DND-41 (cell line): ENCODE measurements at regions not wholly inside any gene's neighbourhood (a gene's known extent, or its start where the extent isn't known, plus 50 kb on each side); places are given as distances from the start of the nearest gene placed in this dataset.

Experiments used
- ATAC-seq: fragments of 200-7000 bp; cut with Tn5 transposase; 3 replicates; pipeline ENCODE4 v1.9.1; 2021; ENCODE audit warnings: low read depth; ENCODE audit not compliant: insufficient read depth
- DNase-seq: peaks from one replicate; pipeline ENCODE4 v3.0.0-alpha.2; 2020
- H2AFZ ChIP-seq: 2 replicates; pipeline ENCODE4 v1.6.0; 2012; ENCODE audit warnings: low read depth, low read length
- H3K27ac ChIP-seq: 2 replicates; pipeline ENCODE4 v1.5.1; 2012; ENCODE audit warnings: low read length, inconsistent platforms
- H3K27me3 ChIP-seq: fragments of 200-600 bp; sonication (generic); 2 replicates; pipeline ENCODE4 v1.6.0; 2012; ENCODE audit warnings: low read length, mild to moderate bottlenecking, inconsistent platforms; ENCODE audit not compliant: insufficient read depth, poor library complexity
- H3K36me3 ChIP-seq: 2 replicates; pipeline ENCODE4 v1.5.1; 2012; ENCODE audit warnings: low read length, inconsistent platforms; ENCODE audit not compliant: insufficient read depth
- H3K4me1 ChIP-seq: 2 replicates; pipeline ENCODE4 v1.5.1; 2012; ENCODE audit warnings: mild to moderate bottlenecking, low read length; ENCODE audit not compliant: insufficient read depth
- H3K4me2 ChIP-seq: 2 replicates; pipeline ENCODE4 v1.6.0; 2012; ENCODE audit warnings: mild to moderate bottlenecking, moderate library complexity, low read length, inconsistent platforms; ENCODE audit not compliant: insufficient read depth
- H3K4me3 ChIP-seq, 2 experiments: fragments of 200-600 bp in 1 of 2; shearing (Covaris generic) in 1 of 2; 2 replicates each; pipeline ENCODE4 v1.5.1; 2012 to 2016; ENCODE audit warnings: inconsistent platforms in 2 of 2, low read length in 2 of 2, mild to moderate bottlenecking in 2 of 2, low read depth in 1 of 2, moderate library complexity in 1 of 2
- H3K79me2 ChIP-seq: 2 replicates; pipeline ENCODE4 v1.6.0; 2012; ENCODE audit warnings: low read length, inconsistent platforms; ENCODE audit not compliant: insufficient read depth
- H3K9ac ChIP-seq: 2 replicates; pipeline ENCODE4 v1.6.0; 2012; ENCODE audit warnings: low read depth, mild to moderate bottlenecking, inconsistent platforms, low read length, moderate library complexity
- H3K9me3 ChIP-seq: 2 replicates; pipeline ENCODE4 v1.5.1; 2012; ENCODE audit warnings: low read length, moderate library complexity, mild to moderate bottlenecking, inconsistent platforms; ENCODE audit not compliant: insufficient read depth, severe bottlenecking
- H4K20me1 ChIP-seq: 2 replicates; pipeline ENCODE4 v1.6.0; 2012; ENCODE audit warnings: low read length; ENCODE audit not compliant: insufficient read depth
- EZH2 ChIP-seq: IDR thresholded peaks from 3 replicates; pipeline ENCODE4 v1.6.1; 2012; ENCODE audit warnings: borderline replicate concordance, low read depth, mild to moderate bottlenecking, moderate library complexity, low read length, inconsistent platforms; ENCODE audit not compliant: severe bottlenecking
- TF ChIP-seq, protein P1 (sequence below): IDR thresholded peaks from 2 replicates; pipeline ENCODE4 v1.5.1; 2012; ENCODE audit warnings: borderline replicate concordance, low read length, moderate library complexity, mild to moderate bottlenecking; ENCODE audit not compliant: poor library complexity, severe bottlenecking; ENCODE audit errors: extremely low read depth

DNA sequence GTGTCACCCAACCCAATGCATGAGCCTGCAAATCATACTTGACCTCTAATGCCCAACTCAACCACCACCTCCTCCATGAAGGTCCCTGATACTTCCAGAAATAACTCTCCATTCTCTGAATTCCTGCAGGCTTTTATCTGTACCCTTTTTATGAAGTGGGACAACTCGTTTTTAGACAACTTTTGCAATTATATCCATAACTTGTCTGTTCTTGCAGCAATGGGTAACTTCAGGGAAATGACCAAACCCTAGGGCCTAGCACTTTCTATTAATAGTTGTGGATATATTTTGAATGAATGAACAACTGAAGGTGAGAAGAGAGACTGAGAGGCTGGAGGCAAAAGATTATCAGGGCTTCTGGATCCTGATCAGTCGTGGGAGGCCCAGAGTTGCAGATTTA, 236.6 kb upstream of the MOCS1 start:
- Histone ChIP-seq H3K27ac (no peak overlapping the region), H2AFZ (no peak overlapping the region), H3K9me3 (no peaks in the 10 kb centered on the region), H4K20me1 (no peaks in the 10 kb centered on the region), H3K4me2 (no peak overlapping the region), H3K4me3 (no peak overlapping the region), H3K4me1 (no peaks in the 10 kb centered on the region), H3K9ac (no peak overlapping the region), H3K36me3 (no peaks in the 10 kb centered on the region), H3K27me3 (peaks cover 3% of the 10 kb centered on the region), H3K79me2 (no peaks in the 10 kb centered on the region)
- DNase-seq (no peak), ATAC-seq (no peak)
- TF ChIP-seq EZH2: no peak
- TF ChIP-seq, protein P1, sequence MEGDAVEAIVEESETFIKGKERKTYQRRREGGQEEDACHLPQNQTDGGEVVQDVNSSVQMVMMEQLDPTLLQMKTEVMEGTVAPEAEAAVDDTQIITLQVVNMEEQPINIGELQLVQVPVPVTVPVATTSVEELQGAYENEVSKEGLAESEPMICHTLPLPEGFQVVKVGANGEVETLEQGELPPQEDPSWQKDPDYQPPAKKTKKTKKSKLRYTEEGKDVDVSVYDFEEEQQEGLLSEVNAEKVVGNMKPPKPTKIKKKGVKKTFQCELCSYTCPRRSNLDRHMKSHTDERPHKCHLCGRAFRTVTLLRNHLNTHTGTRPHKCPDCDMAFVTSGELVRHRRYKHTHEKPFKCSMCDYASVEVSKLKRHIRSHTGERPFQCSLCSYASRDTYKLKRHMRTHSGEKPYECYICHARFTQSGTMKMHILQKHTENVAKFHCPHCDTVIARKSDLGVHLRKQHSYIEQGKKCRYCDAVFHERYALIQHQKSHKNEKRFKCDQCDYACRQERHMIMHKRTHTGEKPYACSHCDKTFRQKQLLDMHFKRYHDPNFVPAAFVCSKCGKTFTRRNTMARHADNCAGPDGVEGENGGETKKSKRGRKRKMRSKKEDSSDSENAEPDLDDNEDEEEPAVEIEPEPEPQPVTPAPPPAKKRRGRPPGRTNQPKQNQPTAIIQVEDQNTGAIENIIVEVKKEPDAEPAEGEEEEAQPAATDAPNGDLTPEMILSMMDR: no peak

DNA sequence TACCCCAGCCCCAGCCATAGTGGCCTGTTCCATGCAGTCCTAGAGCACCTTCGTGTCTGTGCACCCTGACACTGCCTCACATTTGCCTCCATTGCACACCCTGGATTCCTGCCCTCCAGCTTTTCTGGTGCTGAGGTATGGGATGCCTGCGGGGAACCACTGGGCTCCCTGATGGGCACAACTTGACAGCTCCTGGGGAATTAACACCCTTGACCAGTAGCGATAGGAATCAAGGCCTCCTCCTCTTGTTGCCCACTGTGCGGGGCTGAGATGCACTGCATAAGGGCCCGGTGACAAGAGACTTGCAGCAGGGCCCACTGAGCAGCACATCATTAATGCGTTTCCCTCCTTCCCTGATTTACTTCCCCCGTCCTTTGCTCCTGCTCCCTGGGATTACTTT, 235.6 kb upstream of the MOCS1 start:
- no peak overlapping the region for H3K4me2 ChIP-seq
- H4K20me1 ChIP-seq: no peaks in the 10 kb centered on the region
- no peak for TF ChIP-seq EZH2
- TF ChIP-seq, protein P1: no peak
- H2AFZ ChIP-seq: no peak overlapping the region
- no peak overlapping the region for H3K4me3 ChIP-seq
- H3K9ac ChIP-seq: no peak overlapping the region
- H3K27me3 ChIP-seq: peaks cover 3% of the 10 kb centered on the region
- H3K36me3 ChIP-seq: no peaks in the 10 kb centered on the region
- DNase-seq (no peak), ATAC-seq (no peak)
- H3K27ac ChIP-seq: no peak overlapping the region
- no peaks in the 10 kb centered on the region for H3K9me3 ChIP-seq
- H3K4me1 ChIP-seq: no peaks in the 10 kb centered on the region
- H3K79me2 ChIP-seq: no peaks in the 10 kb centered on the region

DNA sequence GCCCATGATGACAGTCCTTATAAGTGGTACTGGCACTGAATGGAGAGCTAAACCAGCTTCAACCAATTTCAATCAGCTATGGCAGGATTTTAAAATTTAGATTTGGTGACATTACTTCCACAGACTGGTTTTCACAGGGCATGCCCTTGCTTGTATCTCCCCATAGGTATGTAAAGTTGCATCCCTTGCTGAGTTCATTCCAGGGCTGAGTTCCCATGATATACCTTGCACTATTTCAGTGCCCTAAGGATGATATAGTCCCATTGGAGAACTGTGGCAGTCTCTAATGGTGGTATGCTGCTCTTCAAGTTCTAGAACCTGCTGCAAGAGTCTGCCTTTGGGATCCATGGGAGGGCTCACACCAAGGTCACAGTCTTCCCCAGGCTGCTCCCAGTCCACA, 232.7 kb upstream of the MOCS1 start:
- Histone ChIP-seq H2AFZ (no peak overlapping the region), H3K4me3 (no peak overlapping the region), H3K27me3 (no peaks in the 10 kb centered on the region), H3K36me3 (no peaks in the 10 kb centered on the region), H3K79me2 (no peaks in the 10 kb centered on the region), H3K4me2 (no peak overlapping the region), H3K4me1 (no peaks in the 10 kb centered on the region), H3K27ac (no peak overlapping the region), H3K9me3 (no peaks in the 10 kb centered on the region), H4K20me1 (no peaks in the 10 kb centered on the region), H3K9ac (no peak overlapping the region)
- ATAC-seq (no peak), DNase-seq (no peak)
- TF ChIP-seq EZH2: no peak
- TF ChIP-seq, protein P1: no peak

DNA sequence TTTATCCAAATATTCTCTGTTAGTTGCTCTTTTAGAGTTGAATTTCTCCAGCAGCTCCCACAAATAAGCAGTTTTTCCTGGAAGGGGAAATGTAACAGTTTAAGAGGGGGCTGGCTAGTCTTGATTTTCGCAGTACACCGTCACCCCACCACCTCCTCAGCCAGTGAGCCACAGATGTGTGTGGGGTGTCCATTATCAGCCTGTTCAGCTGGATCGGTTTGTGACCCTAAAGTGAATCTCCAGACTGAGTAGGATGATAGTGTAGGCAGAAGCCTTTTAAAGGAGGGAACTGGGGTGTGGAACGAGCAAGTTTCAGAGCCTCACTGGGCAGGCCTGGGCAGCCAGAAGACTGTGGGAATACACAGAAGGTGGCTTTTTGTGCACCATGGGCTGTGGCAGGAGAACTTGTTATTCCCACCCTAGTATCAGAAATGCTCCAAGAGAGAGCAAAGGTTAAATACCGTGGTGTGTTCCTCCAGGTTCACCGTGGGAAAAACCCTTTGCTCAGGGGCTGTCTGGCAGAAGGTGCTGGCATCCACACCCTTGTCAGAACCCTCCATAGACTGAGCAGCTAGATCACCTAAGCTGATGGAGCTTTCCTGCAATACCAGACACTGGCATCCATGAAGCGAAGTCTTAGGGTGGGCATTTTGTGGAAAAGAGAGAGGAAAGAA, 230.9 kb upstream of the MOCS1 start:
- H3K27ac ChIP-seq: no peak overlapping the region
- H2AFZ ChIP-seq: no peak overlapping the region
- H3K27me3 ChIP-seq: no peaks in the 10 kb centered on the region
- no peaks in the 10 kb centered on the region for H3K4me1 ChIP-seq
- no peaks in the 10 kb centered on the region for H3K9me3 ChIP-seq
- TF ChIP-seq, protein P1: no peak
- TF ChIP-seq EZH2: no peak
- H4K20me1 ChIP-seq: no peaks in the 10 kb centered on the region
- no peaks in the 10 kb centered on the region for H3K79me2 ChIP-seq
- no peak overlapping the region for H3K4me2 ChIP-seq
- H3K9ac ChIP-seq: no peak overlapping the region
- no peak overlapping the region for H3K4me3 ChIP-seq
- ATAC-seq (no peak), DNase-seq (no peak)
- no peaks in the 10 kb centered on the region for H3K36me3 ChIP-seq
